ENCODE measurements at regions not wholly inside any gene's neighbourhood (a gene's known extent, or its start where the extent isn't known, plus 50 kb on each side); places are given as distances from the start of the nearest gene placed in this dataset.

- H3K4me1 ChIP-seq (ENCODE audit: control insufficient read depth, insufficient read depth, low read length), result no peaks in the 10 kb centered on the region
- H3K27ac ChIP-seq (ENCODE audit: low read length), result no peak overlapping the region
- no peak for DNase-seq
- H3K4me3 ChIP-seq (ENCODE audit: low read length), result no peak overlapping the region
- H3K9me3 ChIP-seq (ENCODE audit: control insufficient read depth, low read depth, low read length), result no peaks in the 10 kb centered on the region
- H3K36me3 ChIP-seq (ENCODE audit: control insufficient read depth, insufficient read depth, low read length), result no peaks in the 10 kb centered on the region
- H3K27me3 ChIP-seq (ENCODE audit: control insufficient read depth, insufficient read depth, low read length), result no peaks in the 10 kb centered on the region
These were observed 222.8 kb downstream of the SPATA18 start for GRCh38 chr4:52273885-52274284.

GRCh38 chr4:52288212-52288855 is 237.2 kb downstream of the SPATA18 start:
- Histone ChIP-seq H3K27me3 (ENCODE audit: control insufficient read depth, insufficient read depth, low read length) (no peaks in the 10 kb centered on the region), H3K4me1 (ENCODE audit: control insufficient read depth, insufficient read depth, low read length) (no peaks in the 10 kb centered on the region), H3K27ac (ENCODE audit: low read length) (no peak overlapping the region), H3K9me3 (ENCODE audit: control insufficient read depth, low read depth, low read length) (no peaks in the 10 kb centered on the region), H3K36me3 (ENCODE audit: control insufficient read depth, insufficient read depth, low read length) (no peaks in the 10 kb centered on the region), H3K4me3 (ENCODE audit: low read length) (no peak overlapping the region)
- no CpG with 5 or more reads among the region's 4 CpGs for WGBS (ENCODE audit: insufficient coverage, low lambda C conversion rate)
- DNase-seq, result no peak

- Histone ChIP-seq H3K4me1 (ENCODE audit: control insufficient read depth, insufficient read depth, low read length) (no peaks in the 10 kb centered on the region), H3K27me3 (ENCODE audit: control insufficient read depth, insufficient read depth, low read length) (no peaks in the 10 kb centered on the region), H3K27ac (ENCODE audit: low read length) (no peak overlapping the region), H3K36me3 (ENCODE audit: control insufficient read depth, insufficient read depth, low read length) (no peaks in the 10 kb centered on the region), H3K4me3 (ENCODE audit: low read length) (no peak overlapping the region), H3K9me3 (ENCODE audit: control insufficient read depth, low read depth, low read length) (no peaks in the 10 kb centered on the region)
- no CpG with 5 or more reads among the region's 4 CpGs for WGBS (ENCODE audit: insufficient coverage, low lambda C conversion rate)
- DNase-seq, result peak; percentile 9 to 13
These were observed 239.4 kb downstream of the SPATA18 start for GRCh38 chr4:52290466-52290865.

- Histone ChIP-seq H3K27ac (ENCODE audit: low read length) (no peak overlapping the region), H3K36me3 (ENCODE audit: control insufficient read depth, insufficient read depth, low read length) (no peaks in the 10 kb centered on the region), H3K9me3 (ENCODE audit: control insufficient read depth, low read depth, low read length) (no peaks in the 10 kb centered on the region), H3K4me1 (ENCODE audit: control insufficient read depth, insufficient read depth, low read length) (no peaks in the 10 kb centered on the region), H3K27me3 (ENCODE audit: control insufficient read depth, insufficient read depth, low read length) (no peaks in the 10 kb centered on the region), H3K4me3 (ENCODE audit: low read length) (no peak overlapping the region)
- DNase-seq, result no peak
These were observed 241.1 kb downstream of the SPATA18 start for GRCh38 chr4:52292245-52292644.

GRCh38 chr4:52296341-52296740 is 245.2 kb downstream of the SPATA18 start:
- WGBS (ENCODE audit: insufficient coverage, low lambda C conversion rate), result no CpG with 5 or more reads among the region's 2 CpGs
- DNase-seq, result no peak
- H3K4me3 ChIP-seq (ENCODE audit: low read length), result no peak overlapping the region

GRCh38 chr4:52298444-52298843 is 247.3 kb downstream of the SPATA18 start:
- Histone ChIP-seq H3K4me3 (ENCODE audit: low read length) (no peak overlapping the region), H3K4me1 (ENCODE audit: control insufficient read depth, insufficient read depth, low read length) (no peaks in the 10 kb centered on the region), H3K27ac (ENCODE audit: low read length) (no peak overlapping the region), H3K36me3 (ENCODE audit: control insufficient read depth, insufficient read depth, low read length) (no peaks in the 10 kb centered on the region), H3K27me3 (ENCODE audit: control insufficient read depth, insufficient read depth, low read length) (no peaks in the 10 kb centered on the region), H3K9me3 (ENCODE audit: control insufficient read depth, low read depth, low read length) (no peaks in the 10 kb centered on the region)
- DNase-seq, result no peak
- no CpG with 5 or more reads among the region's 1 CpG for WGBS (ENCODE audit: insufficient coverage, low lambda C conversion rate)

More at GRCh38 chr4:52296341-52296740, 245.2 kb downstream of the SPATA18 start:
- H3K4me1 ChIP-seq (ENCODE audit: control insufficient read depth, insufficient read depth, low read length), result no peaks in the 10 kb centered on the region
- no peaks in the 10 kb centered on the region for H3K9me3 ChIP-seq (ENCODE audit: control insufficient read depth, low read depth, low read length)
- H3K27ac ChIP-seq (ENCODE audit: low read length), result no peak overlapping the region
- H3K36me3 ChIP-seq (ENCODE audit: control insufficient read depth, insufficient read depth, low read length), result no peaks in the 10 kb centered on the region
- no peaks in the 10 kb centered on the region for H3K27me3 ChIP-seq (ENCODE audit: control insufficient read depth, insufficient read depth, low read length)

- Histone ChIP-seq H3K27me3 (ENCODE audit: control insufficient read depth, insufficient read depth, low read length) (no peaks in the 10 kb centered on the region), H3K27ac (ENCODE audit: low read length) (no peak overlapping the region), H3K36me3 (ENCODE audit: control insufficient read depth, insufficient read depth, low read length) (no peaks in the 10 kb centered on the region), H3K4me1 (ENCODE audit: control insufficient read depth, insufficient read depth, low read length) (no peaks in the 10 kb centered on the region), H3K9me3 (ENCODE audit: control insufficient read depth, low read depth, low read length) (no peaks in the 10 kb centered on the region), H3K4me3 (ENCODE audit: low read length) (no peak overlapping the region)
- WGBS (ENCODE audit: insufficient coverage, low lambda C conversion rate), result 100% methylated on average over 1 of the region's 7 CpGs
- DNase-seq, result no peak
These were observed 248.0 kb downstream of the SPATA18 start for GRCh38 chr4:52299120-52299519.

- H3K27me3 ChIP-seq (ENCODE audit: control insufficient read depth, insufficient read depth, low read length), result no peaks in the 10 kb centered on the region
- no peak overlapping the region for H3K4me3 ChIP-seq (ENCODE audit: low read length)
- H3K9me3 ChIP-seq (ENCODE audit: control insufficient read depth, low read depth, low read length), result no peaks in the 10 kb centered on the region
- H3K27ac ChIP-seq (ENCODE audit: low read length), result no peak overlapping the region
- no peak for DNase-seq
- H3K4me1 ChIP-seq (ENCODE audit: control insufficient read depth, insufficient read depth, low read length), result no peaks in the 10 kb centered on the region
- no peaks in the 10 kb centered on the region for H3K36me3 ChIP-seq (ENCODE audit: control insufficient read depth, insufficient read depth, low read length)
- 82% methylated on average over 2 of the region's 2 CpGs for WGBS (ENCODE audit: insufficient coverage, low lambda C conversion rate)
These were observed 260.5 kb downstream of the SPATA18 start for GRCh38 chr4:52311464-52312125.

- DNase-seq, result no peak
- Histone ChIP-seq H3K4me1 (ENCODE audit: control insufficient read depth, insufficient read depth, low read length) (no peaks in the 10 kb centered on the region), H3K9me3 (ENCODE audit: control insufficient read depth, low read depth, low read length) (no peaks in the 10 kb centered on the region), H3K4me3 (ENCODE audit: low read length) (no peak overlapping the region), H3K27ac (ENCODE audit: low read length) (no peak overlapping the region), H3K27me3 (ENCODE audit: control insufficient read depth, insufficient read depth, low read length) (no peaks in the 10 kb centered on the region), H3K36me3 (ENCODE audit: control insufficient read depth, insufficient read depth, low read length) (no peaks in the 10 kb centered on the region)
- no CpG with 5 or more reads among the region's 2 CpGs for WGBS (ENCODE audit: insufficient coverage, low lambda C conversion rate)
These were observed 261.6 kb downstream of the SPATA18 start for GRCh38 chr4:52312722-52313121.

- H3K27ac ChIP-seq (ENCODE audit: low read length), result no peak overlapping the region
- no peaks in the 10 kb centered on the region for H3K9me3 ChIP-seq (ENCODE audit: control insufficient read depth, low read depth, low read length)
- no peaks in the 10 kb centered on the region for H3K27me3 ChIP-seq (ENCODE audit: control insufficient read depth, insufficient read depth, low read length)
- no peak overlapping the region for H3K4me3 ChIP-seq (ENCODE audit: low read length)
- H3K4me1 ChIP-seq (ENCODE audit: control insufficient read depth, insufficient read depth, low read length), result no peaks in the 10 kb centered on the region
- H3K36me3 ChIP-seq (ENCODE audit: control insufficient read depth, insufficient read depth, low read length), result no peaks in the 10 kb centered on the region
- WGBS (ENCODE audit: insufficient coverage, low lambda C conversion rate), result 60% methylated on average over 1 of the region's 3 CpGs
- no peak for DNase-seq
These were observed 266.3 kb downstream of the SPATA18 start for GRCh38 chr4:52317361-52317879.

- Histone ChIP-seq H3K9me3 (ENCODE audit: control insufficient read depth, low read depth, low read length) (no peaks in the 10 kb centered on the region), H3K36me3 (ENCODE audit: control insufficient read depth, insufficient read depth, low read length) (no peaks in the 10 kb centered on the region), H3K27me3 (ENCODE audit: control insufficient read depth, insufficient read depth, low read length) (no peaks in the 10 kb centered on the region), H3K4me3 (ENCODE audit: low read length) (no peak overlapping the region), H3K4me1 (ENCODE audit: control insufficient read depth, insufficient read depth, low read length) (no peaks in the 10 kb centered on the region), H3K27ac (ENCODE audit: low read length) (no peak overlapping the region)
- DNase-seq, result no peak
These were observed 266.9 kb downstream of the SPATA18 start for GRCh38 chr4:52317981-52318380.

Data from large intestine (tissue), 3 donors.